Glomerular visceral epithelial cell (primary cell): ENCODE measurements at regions not wholly inside any gene's neighbourhood (a gene's known extent, or its start where the extent isn't known, plus 50 kb on each side); places are given as distances from the start of the nearest gene placed in this dataset.

Experiments used
- DNase-seq: peaks from one replicate; pipeline ENCODE4 v3.0.0-alpha.2; 2016; ENCODE audit errors: extremely low spot score

DNA sequence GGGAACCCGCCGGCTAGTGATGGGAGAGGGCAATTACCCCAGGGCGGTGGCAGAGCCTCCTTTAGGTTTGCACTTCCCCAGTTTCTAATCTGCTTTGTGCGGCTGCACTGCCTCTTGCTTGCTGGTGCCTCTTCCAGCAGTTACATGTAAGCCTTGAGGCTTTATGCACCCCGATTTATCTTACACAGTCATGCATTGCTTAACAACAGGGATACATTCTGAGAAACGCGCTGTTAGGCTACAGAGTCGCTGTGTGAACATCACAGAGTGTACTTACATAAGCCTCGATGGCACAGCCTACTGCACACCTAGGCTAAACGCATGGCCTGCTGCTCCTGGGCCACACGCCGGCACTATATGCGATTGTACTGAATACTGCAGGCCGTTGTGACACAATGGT is 155.6 kb upstream of the MKI67 start:
- DNase-seq, result no peak

DNA sequence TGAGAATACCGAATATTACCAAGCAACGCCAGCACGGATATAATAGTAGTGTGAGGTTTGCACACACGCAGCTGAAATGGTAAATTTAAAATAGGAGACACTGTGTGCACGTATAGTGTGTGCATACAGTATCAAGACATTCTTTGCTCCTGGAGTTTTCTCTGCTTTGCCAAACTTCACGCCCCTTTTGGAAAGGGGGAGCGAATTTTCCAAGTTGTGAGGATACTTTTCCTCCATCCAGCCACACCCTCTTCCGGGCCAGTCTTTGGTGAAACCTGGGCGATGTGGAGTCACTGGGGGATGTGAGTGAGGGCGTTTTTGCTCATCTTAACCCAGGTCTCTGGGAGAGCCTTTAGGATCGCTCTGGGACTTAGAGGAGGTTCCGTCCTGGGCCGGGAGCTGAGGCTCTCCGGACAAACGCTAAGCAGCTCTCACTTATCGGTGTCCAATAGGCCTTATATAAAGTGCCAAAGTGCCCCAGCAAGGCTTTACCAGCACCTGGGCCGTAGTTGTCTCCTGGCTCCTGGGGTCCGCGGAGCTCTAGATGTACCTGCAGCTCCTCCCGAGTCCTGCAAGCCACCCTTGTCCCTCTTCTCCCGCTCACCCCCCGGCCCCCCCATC is 160.0 kb upstream of the MKI67 start:
- DNase-seq, result no peak

DNA sequence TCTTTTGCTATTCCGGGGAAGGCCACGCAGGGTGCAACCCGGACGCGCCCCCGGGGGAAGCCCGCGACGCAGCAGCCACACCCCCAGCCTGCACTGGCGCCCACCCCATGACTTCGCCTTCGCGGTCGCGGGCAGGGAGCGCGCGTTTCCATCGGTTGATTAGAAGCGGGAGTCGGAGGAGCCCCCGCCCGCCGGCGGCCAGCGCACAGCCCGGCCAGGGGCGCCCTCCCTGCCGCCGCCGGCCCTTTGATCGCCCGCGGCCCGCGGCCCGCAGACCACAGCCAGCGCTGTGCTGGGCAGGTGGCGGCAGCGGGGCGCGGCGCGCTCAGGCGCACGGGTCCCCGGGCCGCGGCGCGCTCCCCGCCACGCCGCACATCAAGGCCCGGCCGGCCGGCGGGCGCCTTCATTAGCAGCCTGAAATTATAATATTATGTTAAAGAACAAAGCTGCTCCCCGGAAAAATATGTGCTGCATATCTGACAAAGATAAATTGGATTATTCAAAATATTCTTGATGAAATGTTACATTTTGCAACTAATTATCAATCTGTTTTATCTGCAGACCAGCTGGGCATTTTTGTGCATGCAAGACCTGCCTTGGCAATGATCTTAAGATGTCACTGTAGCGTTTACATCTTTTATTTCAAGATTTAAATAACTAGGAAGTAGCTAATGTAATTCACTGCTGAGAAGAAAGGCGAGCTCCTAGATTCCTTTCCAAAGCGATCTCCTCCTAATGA is 160.7 kb upstream of the MKI67 start:
- DNase-seq, result no peak

DNA sequence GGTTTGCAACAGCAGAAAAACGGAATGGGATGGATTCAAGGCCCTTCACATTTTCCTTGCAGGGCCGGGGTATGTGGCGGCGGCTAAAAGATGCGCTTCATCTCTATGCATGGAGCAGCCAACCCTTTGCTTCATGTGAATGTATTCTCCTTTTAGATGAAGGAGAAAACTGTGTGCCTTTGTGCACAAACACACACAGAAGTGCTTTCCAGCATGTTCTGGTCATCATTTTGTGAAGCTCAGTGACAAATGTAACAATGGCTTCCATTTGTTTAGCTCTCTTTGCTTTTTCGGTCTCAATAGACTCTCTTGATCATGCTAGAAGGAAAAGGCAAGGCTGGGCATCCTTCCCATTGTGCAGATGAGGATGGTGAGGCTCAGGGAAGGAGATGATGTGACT is 161.7 kb upstream of the MKI67 start:
- no peak for DNase-seq

DNA sequence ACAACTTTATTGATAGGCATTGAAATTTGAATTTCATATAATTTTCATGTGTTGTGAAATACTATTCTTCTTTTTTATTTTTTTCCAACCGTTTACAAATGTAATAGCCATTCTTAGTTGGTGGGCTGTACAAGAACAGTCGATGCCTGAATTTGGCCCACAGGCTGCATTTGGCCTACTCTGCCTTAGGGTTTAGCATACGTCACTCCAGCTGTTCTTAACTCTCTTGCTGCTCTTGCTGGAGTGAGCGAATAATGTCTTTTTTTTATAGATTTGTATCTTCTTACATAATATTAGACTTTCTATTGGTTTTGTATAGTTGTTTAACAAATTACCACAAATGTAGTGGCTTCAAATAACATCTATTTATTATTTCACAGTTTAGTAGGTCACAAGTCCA is 163.4 kb upstream of the MKI67 start:
- no peak for DNase-seq

DNA sequence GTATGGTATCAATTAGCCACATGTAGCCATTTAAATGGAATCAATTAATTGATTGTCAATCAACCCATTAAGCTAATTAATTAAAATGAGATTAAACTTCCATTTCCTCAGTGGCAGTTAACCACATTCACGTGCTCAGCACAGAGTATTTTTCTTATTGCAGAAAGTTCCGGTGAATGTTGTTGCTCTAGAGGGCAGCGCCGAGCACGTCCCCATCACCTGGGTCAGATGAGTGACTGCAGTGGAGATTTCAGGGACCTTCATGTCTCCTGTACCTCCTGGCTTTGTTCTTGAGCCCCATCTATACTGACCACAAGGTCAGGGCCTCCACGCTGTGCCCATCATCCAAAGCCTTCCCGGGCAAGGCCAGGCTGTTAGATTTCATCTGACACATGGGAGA is 168.8 kb upstream of the MKI67 start:
- DNase-seq, result no peak

DNA sequence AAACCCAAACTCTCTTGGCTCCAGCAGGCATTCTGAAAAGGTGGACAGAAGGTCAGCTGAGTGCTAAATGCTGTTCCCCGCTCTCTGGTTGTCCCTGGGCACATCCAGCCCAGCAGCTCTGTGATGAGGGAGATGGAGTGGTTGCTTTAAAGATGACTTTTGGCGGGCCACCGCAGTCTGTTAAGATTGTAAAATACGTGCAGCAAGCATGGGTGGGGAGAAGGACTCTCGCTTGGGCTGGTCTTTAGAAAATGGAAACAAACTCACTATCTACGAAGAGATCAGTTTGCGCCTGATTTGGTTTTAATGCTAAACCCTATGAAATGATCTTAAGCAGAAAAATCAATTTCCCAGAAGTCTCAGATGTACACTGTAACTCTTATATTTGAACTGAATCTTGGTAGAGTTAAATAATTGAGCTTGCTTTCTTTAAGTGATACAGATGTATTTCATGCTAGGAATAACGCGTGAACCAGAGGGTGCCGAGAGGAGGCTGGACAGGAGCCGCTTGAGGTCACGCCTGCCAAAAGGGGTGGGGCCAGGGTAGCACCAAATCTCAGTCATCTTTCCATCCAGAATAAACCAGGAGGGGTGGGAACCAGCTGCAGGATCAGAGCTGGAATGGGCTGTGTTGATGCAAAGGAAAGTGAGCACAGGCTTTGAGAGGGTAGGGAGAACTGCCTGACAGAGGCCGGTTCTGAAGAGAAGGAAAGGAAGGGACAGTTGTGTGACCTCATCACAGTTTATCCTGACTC is 170.2 kb upstream of the MKI67 start:
- no peak for DNase-seq

DNA sequence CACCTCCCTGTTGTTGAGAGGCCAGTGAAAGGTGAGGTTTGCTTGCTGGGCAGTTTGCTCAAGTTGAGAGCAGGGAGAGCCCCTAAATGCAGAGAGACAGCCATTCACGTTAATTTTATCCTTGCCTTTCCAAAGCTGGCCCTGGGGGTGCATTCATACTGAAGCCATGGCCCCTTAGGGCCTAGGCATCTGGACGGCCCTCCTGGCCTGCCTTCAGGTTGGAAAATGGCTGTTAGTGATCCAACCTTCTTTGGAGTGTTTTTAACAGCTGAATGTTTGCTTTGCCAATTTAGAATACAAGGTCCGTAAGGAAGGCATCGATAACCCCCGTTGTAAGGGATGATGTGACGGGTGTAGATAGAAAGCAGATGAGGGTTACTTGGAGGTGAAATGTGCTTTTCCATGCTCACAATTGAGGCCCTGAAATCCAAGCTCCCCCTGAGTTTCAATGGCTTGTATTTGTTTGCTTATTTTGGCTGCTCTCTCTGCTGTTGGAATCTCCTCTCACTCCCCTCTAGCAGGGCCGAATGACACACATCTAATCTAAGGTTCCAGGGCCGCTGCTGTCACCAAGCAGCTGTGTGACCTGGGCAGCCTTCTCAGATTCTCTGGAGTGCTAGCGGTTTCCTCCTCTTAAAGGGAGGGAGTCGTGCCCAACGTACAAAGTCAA is 171.6 kb upstream of the MKI67 start:
- no peak for DNase-seq

DNA sequence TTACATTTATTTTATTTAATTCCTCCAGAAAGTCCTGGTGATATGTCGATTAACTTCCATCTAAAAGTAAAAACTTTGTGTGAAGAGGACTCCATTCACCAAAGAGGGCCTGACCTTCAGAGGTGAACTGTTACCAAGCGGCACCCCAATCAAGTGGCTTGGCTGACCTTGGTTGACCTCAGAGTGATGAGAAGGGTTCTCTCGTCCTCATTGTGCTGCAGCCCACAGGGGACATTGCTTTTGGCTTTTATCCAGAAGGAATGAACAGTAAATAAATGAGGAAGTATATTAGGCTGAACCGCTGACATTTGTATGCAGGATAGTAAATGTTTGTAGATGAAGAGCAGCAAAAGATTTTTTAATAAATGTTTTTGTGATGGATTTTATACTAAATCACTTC is 172.4 kb upstream of the MKI67 start:
- DNase-seq, result no peak

DNA sequence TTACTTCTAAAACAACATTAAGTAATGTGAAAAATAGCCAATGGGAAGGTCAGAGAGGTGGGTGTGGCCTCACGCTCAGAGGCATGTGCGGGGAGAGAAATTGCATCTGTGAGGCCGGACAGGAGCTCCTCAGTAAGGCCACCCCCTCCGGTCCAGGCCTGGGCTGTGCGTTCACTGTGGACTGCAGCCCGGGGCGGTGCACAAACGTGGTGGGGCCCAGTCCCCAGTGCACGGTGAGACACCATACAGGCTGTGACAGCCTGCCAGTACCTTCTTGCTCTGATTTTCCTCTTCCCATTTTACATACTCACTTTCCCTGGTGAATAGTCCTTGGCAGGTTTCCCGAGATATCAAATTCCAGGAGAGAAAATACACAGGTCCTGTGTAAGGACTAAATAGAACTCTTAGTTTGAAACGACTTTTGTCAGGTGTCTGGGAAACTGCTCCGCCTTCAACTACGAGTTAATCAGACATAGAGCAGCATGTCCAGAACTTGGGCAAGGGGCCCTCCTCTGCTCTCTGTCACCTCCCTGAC is 174.1 kb upstream of the MKI67 start:
- DNase-seq, result no peak

DNA sequence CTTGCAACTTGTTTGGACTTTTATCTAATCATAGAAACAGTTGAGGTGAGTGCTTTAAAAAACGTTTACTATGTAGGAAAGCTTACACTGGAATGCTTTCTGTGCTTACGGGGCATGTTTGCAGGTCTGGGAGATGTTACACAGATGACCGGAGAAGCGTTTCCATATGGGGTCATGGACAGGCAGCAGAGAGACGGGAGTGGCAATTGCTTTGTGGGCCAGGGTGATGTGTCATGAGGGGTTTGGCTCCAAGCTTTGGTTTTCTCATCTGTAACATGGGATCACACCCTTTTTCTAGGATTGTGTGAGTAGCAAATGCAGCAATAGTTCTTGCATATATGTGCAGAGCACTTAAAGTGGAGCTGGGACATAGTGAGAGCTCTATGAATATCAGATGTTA is 174.8 kb upstream of the MKI67 start:
- DNase-seq, result no peak

DNA sequence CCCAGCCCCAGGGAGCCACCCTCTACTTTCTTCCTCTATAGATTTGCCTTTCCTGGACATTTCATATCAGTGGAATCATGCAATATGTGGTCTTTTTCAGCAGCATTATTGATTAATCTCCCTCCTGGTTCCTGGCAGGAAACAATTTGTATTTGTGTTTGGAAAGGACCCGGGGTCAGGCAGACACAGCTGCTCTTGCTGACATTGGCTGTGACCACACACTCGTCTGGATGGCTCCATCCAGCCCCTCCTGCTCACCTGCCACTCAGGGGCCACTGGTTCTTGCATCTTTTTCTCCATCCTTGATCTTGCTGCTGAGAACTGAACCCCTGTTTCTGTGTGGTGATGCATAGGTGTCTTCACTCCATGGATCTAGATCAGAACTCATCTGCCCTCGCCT is 176.6 kb upstream of the MKI67 start:
- DNase-seq, result no peak

DNA sequence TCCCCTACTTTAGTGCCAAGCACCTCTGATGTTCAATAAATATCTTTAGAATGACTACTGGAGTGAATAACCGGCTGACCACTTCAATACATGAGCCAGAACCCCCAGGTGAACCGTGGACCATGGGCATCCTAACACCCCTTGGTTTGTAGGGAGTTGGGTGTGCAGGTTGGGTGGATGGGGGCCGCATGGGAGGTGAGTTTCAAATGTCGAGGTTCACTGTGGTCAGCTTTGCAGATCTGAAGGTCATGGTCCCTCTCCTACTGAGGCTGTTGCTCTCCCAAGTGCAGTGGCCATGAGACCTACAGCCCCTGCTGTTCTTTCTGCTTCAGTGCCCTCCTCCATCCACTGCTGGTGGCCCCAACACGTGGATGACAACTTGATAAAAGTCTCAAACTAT is 178.0 kb upstream of the MKI67 start:
- no peak for DNase-seq

DNA sequence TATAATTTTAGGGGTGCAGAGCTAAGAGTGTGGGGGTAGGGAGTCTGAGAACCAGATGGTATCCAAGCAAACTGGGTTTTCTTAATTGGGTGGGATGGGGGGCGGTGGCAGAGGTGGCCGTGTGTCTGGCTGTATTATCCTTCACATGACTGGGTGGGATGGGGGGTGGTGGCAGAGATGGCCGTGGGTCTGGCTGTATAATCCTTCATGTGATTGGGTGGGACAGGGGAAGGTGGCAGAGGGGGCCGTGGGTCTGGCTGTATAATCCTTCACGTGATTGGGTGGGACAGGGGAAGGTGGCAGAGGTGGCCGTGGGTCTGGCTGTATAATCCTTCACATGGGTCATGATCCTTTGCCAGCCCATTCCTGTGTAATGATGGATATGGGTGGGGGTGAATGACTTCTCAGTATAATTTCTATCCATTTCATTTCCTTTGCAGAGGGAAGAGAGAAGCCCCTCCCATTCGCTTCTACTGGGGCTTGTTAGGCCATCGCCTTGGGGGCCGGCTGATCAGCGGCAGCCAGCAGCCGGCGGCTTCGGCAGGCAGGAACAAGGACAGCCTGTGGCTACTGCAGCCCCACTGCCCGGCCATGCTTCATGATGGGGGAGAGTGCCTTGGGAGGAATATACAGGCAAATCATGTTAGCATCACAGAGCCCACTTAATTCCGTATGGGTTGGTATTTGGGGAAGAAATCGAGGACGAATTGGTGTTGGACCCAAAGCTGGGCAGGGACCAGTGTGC is 179.6 kb upstream of the MKI67 start:
- no peak for DNase-seq

DNA sequence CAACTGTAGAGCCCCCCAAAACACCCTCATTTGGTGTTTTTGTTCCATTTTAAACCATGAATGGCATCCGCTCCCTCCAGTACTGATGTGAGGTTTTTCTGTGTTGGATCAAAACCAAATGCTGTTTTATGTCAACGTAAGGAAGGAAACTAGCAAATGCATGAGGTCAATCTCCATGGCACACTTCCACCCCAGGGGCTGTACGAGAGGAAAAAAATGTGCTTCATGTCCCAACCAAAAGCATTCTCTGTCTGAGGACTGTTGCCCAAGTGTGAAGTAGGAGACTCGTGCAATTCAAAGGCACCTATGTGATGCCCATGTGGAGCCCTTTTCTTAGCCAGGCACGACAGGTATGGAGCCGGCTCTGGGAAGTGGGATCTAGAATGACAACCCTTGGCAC is 180.3 kb upstream of the MKI67 start:
- no peak for DNase-seq

DNA sequence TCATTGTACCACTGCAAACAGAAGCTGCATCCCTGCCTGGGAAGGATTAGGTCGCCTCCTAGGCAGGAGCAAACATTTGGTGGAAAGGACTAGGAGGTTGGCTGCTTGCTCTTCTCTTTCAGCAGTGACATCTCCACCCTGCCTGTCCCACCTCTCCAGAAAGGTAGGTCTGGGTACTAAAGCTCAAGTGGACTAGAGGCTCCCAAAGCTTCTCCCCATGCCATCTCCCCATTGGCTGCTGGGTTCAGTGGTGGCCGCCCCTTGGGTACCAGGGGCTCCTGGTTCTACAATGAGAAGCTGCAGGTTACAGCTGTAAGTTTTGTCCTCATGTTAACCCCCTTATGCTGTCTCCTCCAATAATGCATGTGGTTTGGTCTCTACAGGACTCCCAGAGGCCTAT is 180.7 kb upstream of the MKI67 start:
- DNase-seq, result no peak

DNA sequence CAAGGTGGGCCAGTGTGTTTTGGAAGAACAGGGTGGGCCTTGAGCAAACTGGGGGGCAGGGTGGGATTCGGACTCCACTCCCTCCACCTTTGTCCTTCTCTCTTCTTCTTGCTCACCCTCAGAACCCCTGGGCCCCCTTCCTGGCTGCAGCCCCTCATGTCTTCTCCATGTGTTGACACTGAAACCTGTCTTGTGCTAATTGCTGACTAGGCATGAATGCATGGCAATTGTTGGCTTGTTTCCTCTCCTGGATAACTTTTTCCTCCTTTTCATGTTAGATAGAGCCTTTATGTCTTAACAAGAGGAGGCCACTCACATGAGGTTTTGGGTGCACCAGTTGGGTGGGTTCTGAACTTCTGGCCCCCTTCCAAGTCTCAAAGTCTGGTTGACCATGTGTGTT is 181.6 kb upstream of the MKI67 start:
- no peak for DNase-seq

DNA sequence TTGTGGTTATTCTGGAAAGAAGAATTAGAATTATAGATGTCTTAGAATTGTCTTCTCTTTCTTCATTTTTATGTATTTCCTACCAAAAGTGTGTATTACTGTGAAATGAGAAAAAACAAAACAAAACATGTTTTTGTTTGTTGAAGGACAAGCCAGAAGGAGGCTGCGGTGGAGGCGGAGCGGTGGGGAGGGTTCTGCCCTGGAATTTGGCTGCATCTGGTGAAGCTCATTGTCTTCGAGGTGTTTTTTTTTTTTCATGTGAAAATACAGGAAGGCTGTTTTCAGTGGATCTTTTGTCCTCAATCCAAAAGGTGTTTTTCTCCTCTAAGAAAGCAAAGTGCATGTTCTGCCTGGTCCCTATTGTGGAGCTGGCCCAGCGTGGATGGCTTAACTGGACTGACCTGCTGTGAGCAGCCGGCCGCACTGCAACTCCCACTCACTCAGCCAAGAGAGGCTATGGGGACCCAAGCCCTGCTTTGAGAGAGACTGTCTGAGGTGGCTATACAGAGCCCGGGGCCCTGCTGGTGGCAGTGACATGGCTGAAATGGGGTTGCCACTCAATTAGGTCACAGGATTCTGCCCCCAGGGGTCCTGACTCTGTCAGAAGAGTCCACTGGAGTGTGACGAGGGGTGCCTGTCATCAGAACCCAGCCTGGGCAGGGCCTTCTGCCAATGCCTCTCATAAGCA is 184.9 kb upstream of the MKI67 start:
- DNase-seq, result no peak

DNA sequence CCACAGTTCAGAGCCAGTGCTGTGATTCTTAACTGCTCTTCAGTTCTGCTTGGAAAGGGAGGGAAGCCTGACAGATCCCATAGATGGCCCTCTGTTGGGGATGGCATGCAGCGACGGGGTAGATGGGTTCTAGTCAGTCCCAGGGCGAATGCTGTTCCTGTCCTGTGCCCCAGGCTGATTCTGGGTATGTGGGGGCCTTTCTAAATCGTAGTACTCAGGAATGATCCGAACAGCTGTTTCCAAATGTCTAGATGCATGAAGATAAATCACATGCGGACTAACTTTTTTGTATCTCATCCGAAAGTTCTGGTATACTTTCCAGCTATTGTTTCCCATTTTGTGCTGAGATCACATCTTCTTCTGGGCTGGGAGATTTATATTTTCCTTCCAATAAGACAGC is 186.0 kb upstream of the MKI67 start:
- DNase-seq, result no peak

DNA sequence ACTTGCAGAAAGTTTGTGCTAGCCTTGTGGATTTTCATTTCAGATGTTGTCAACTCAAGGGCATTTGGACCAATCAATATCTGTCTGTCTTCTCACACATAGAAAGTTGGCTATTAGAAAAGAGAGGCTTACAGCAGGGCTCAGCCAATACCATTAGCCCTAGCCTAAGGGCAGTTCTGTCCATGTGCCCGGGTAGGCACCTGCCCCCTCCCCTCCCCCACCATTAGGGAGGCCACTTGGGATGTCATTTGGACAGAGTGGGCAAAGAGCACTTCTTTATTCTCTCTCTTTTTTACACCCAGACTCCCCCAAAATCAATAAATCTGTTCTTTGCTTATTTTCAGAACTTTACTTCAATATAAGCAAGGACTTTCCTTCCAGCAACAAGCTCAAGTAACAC is 188.5 kb upstream of the MKI67 start:
- no peak for DNase-seq

DNA sequence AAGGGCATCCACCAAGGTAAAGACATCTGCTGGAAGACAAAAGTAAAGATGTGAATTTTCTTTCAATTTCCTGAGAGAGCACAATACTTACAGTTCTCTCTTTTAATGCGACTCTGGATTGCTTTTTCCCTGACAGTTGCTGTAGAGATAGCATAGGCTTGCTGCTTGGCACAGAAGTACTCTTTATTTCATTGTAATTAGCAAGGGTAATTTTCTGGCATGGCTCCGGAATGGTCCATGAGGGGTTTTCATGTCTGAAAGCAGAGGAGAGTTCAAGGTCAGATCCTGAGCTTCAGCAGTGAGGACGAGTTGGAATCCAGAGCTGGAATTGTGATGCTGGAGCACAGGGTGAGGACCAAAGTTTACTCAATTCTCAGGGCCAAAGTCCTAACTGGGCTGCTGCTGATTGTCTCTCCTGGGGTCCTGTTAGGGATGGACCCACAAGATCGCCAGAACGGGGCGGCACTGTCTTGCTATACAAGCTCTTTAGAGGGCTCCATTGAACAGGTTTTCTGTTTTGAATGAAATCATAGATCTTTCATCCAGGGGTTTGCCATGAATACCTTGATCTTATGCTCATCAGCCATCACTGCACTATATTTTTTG is 190.0 kb upstream of the MKI67 start:
- DNase-seq, result no peak
